HG03196 (cell line): ENCODE measurements at regions not wholly inside any gene's neighbourhood (a gene's known extent, or its start where the extent isn't known, plus 50 kb on each side); places are given as distances from the start of the nearest gene placed in this dataset.
A peak's percentile ranks its signal among the peaks of the same experiment; 100 is the strongest.

Source experiments
- ATAC-seq: cut with Tn5 transposase; IDR thresholded peaks from one replicate; pipeline ENCODE4 v1.9.1; 2021; ENCODE audit not compliant: unreplicated experiment

- no peak for ATAC-seq
Measured at GRCh38 chr12:89901906-89902642, 193.4 kb upstream of the ATP2B1 start.

- ATAC-seq = no peak
Measured at GRCh38 chr12:89901319-89901718, 192.7 kb upstream of the ATP2B1 start.

- ATAC-seq = no peak
Measured at GRCh38 chr12:89899651-89900050, 191.0 kb upstream of the ATP2B1 start.

GRCh38 chr12:89895591-89895990 lies 187.0 kb upstream of the ATP2B1 start:
- ATAC-seq = no peak

GRCh38 chr12:89895101-89895500 lies 186.5 kb upstream of the ATP2B1 start:
- no peak for ATAC-seq

- no peak for ATAC-seq
Measured at GRCh38 chr12:89893972-89894706, 185.5 kb upstream of the ATP2B1 start.

- ATAC-seq = no peak
Measured at GRCh38 chr12:89892436-89892835, 183.8 kb upstream of the ATP2B1 start.

GRCh38 chr12:89891933-89892332 lies 183.3 kb upstream of the ATP2B1 start:
- ATAC-seq = no peak

- ATAC-seq = no peak
Measured at GRCh38 chr12:89890161-89890560, 181.5 kb upstream of the ATP2B1 start.

GRCh38 chr12:89889062-89889461 lies 180.4 kb upstream of the ATP2B1 start:
- ATAC-seq = no peak

GRCh38 chr12:89884952-89885351 lies 176.3 kb upstream of the ATP2B1 start:
- no peak for ATAC-seq

GRCh38 chr12:89884416-89884898 lies 175.8 kb upstream of the ATP2B1 start:
- ATAC-seq = no peak

- ATAC-seq = no peak
Measured at GRCh38 chr12:89883630-89884389, 175.2 kb upstream of the ATP2B1 start.

GRCh38 chr12:89882792-89883191 lies 174.2 kb upstream of the ATP2B1 start:
- no peak for ATAC-seq

GRCh38 chr12:89882050-89882449 lies 173.4 kb upstream of the ATP2B1 start:
- ATAC-seq = peak; percentile 38

- ATAC-seq = peak; percentile 95
Measured at GRCh38 chr12:89880690-89881350, 172.2 kb upstream of the ATP2B1 start.

GRCh38 chr12:89879766-89880165 lies 171.1 kb upstream of the ATP2B1 start:
- ATAC-seq = no peak

- ATAC-seq = no peak
Measured at GRCh38 chr12:89878950-89879349, 170.3 kb upstream of the ATP2B1 start.

- no peak for ATAC-seq
Measured at GRCh38 chr12:89878327-89878726, 169.7 kb upstream of the ATP2B1 start.

GRCh38 chr12:89877671-89878070 lies 169.0 kb upstream of the ATP2B1 start:
- no peak for ATAC-seq

- ATAC-seq = no peak
Measured at GRCh38 chr12:89877136-89877535, 168.5 kb upstream of the ATP2B1 start.
